Uterus (tissue), 3 donors: ENCODE measurements at regions not wholly inside any gene's neighbourhood (a gene's known extent, or its start where the extent isn't known, plus 50 kb on each side); places are given as distances from the start of the nearest gene placed in this dataset.
A peak's percentile ranks its signal among the peaks of the same experiment; 100 is the strongest.

ENCODE experiments used
- DNase-seq, 2 donors: peaks; one replicate each; pipeline ENCODE4 v3.0.0-alpha.2; 2019 to 2020
- H3K27ac ChIP-seq, 2 donors: fragments of 200-600 bp; sonication (generic); 1 replicate in 1 of 2; 2 replicates in 1 of 2; pipeline ENCODE4 v1.5.1; 2016 to 2018
- H3K27me3 ChIP-seq, 2 donors: fragments of 200-600 bp; sonication (generic); one replicate each; pipeline ENCODE4 v1.5.1; 2018 to 2019; ENCODE audit warnings: control low read depth in 1 of 2
- H3K36me3 ChIP-seq, 2 donors: fragments of 200-600 bp; sonication (generic); one replicate each; pipeline ENCODE4 v1.5.1; 2019; ENCODE audit warnings: control low read depth in 1 of 2
- H3K4me1 ChIP-seq, 2 donors: fragments of 200-600 bp; sonication (generic); one replicate each; pipeline ENCODE4 v1.5.1; 2018 to 2019; ENCODE audit warnings: control low read depth in 1 of 2
- H3K4me3 ChIP-seq, 2 donors: fragments of 200-600 bp; sonication (generic); 1 replicate in 1 of 2; 2 replicates in 1 of 2; pipeline ENCODE4 v1.5.1; 2018 to 2019; ENCODE audit warnings: mild to moderate bottlenecking in 1 of 2
- H3K9me3 ChIP-seq, 2 donors: fragments of 200-600 bp; sonication (generic); one replicate each; pipeline ENCODE4 v1.5.1; 2019; ENCODE audit warnings: control low read depth in 1 of 2
- POLR2A ChIP-seq, 2 donors: fragments of 450-650 bp; IDR thresholded peaks; one replicate each; pipeline ENCODE4 v1.6.1; 2016; ENCODE audit warnings: antibody characterized with exemption in 2 of 2, mild to moderate bottlenecking in 1 of 2, moderate library complexity in 1 of 2
- intact Hi-C: fragments of 100-400 bp; cut with DNase I; formaldehyde crosslinking; loops from one replicate; pipeline ENCODE4 v1.15.1; 2023; ENCODE audit warnings: low total_unique reads
- TF ChIP-seq, protein P1 (sequence below), 4 experiments: fragments of 200-600 bp in 2 of 4; fragments of 450-650 bp in 2 of 4; sonication (generic) in 2 of 4; IDR thresholded peaks; one replicate each; pipeline ENCODE4 v1.5.1; 2016 to 2019; ENCODE audit warnings: antibody characterized with exemption in 4 of 4, mild to moderate bottlenecking in 2 of 4, moderate library complexity in 1 of 4
- donor health status: DM: yes; HTN: yes; CAD: no.

DNA sequence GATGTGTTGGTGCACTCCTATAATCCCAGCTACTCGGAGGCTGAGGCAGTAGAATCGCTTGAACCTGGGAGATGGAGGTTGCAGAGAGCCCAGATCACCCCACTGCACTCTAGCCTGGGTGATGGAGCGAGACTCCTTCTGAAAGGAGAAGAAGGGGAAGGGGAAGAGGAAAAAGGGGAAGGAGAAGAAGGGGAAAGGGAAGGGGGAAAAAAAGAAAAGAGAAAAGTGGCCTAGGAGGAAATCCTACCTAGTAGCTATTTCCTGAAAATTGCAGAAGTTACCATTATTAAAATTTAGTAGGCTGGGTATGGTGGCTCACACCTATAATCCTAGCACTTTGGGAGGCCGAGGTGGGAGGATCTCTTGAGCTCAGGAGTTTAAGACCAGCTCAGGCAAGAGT, 67.4 kb downstream of the ARRDC3 start:
- H3K36me3 ChIP-seq, result no peaks in the 10 kb centered on the region
- H3K27ac ChIP-seq, result no peak overlapping the region
- no peak overlapping the region for H3K4me3 ChIP-seq
- no peaks in the 10 kb centered on the region for H3K9me3 ChIP-seq
- DNase-seq, result no peak
- no peaks in the 10 kb centered on the region for H3K4me1 ChIP-seq
- no peaks in the 10 kb centered on the region for H3K27me3 ChIP-seq
- TF ChIP-seq, protein P1, sequence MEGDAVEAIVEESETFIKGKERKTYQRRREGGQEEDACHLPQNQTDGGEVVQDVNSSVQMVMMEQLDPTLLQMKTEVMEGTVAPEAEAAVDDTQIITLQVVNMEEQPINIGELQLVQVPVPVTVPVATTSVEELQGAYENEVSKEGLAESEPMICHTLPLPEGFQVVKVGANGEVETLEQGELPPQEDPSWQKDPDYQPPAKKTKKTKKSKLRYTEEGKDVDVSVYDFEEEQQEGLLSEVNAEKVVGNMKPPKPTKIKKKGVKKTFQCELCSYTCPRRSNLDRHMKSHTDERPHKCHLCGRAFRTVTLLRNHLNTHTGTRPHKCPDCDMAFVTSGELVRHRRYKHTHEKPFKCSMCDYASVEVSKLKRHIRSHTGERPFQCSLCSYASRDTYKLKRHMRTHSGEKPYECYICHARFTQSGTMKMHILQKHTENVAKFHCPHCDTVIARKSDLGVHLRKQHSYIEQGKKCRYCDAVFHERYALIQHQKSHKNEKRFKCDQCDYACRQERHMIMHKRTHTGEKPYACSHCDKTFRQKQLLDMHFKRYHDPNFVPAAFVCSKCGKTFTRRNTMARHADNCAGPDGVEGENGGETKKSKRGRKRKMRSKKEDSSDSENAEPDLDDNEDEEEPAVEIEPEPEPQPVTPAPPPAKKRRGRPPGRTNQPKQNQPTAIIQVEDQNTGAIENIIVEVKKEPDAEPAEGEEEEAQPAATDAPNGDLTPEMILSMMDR (IDR thresholded peaks at IDR 0.05), result no peak
- TF ChIP-seq POLR2A (IDR thresholded peaks at IDR 0.05), result no peak
- intact Hi-C loops, result no loop called here

DNA sequence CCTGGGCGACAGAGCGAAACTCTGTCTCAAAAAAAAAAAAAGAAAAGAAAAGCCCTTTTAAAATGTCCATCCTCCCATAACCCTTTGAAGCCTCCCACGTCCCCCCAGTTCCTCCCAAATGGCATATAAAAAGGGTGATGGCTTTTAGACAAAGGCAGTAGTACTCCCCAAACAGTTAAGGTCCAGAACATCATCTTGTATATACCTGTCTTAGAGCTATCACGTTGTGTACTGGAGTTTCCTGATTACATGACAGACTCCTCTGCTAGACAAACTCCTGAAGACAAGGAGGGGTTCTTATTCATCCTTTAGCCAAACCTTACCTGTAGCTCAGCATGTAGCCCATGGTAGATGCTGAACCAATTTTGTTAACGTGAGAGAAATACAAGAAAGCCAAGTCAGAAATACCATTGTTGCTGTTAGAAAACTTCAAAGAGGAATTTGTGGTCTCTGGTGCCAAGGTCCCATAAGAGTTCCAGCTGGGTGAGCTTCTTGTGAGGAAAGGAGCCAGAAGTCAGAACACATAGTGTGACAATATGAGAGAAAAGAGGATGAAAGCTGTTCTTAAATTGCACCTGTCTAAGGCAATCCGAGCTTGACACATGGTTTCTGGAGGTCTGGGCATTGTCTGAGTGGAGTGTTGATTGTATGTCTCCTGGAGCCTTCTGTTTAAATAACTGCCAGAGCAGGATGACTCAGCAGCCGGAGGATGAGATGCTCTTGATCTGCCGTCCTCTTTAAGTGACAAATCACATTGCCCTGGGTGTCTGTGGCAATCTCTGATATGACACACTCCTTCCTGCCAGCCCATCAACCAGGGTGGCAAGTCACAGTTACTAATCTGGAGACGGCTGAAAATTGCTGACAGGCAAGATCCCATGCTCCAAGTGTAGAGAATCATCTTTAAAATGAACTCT, 69.1 kb downstream of the ARRDC3 start:
- Histone ChIP-seq H3K4me1 (no peaks in the 10 kb centered on the region), H3K27ac (no peak overlapping the region), H3K36me3 (no peaks in the 10 kb centered on the region), H3K9me3 (no peaks in the 10 kb centered on the region), H3K4me3 (no peak overlapping the region), H3K27me3 (no peaks in the 10 kb centered on the region)
- intact Hi-C loops, result no loop called here
- DNase-seq, result peak; percentile 32 to 58
- no peak for TF ChIP-seq POLR2A (IDR thresholded peaks at IDR 0.05)
- TF ChIP-seq, protein P1 (IDR thresholded peaks at IDR 0.05), result no peak

DNA sequence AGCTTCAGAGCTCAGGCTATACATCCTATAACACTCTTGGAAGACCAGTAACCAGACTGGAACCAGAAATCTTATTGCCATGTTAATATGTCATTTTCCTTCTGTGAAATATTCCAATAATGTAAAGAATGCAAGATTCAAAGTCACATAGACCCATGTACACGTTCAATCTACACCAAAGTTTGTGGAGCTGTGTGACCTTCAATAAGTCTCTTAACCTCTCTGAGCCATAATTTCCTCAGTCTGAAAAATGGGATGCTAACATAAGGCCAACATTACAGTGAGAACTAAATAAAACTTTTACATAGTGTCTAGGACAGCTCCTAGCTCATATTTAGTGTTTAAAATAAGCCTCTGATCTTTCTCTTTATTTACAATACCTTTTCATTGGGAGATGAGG, 70.4 kb downstream of the ARRDC3 start:
- Histone ChIP-seq H3K4me1 (no peaks in the 10 kb centered on the region), H3K36me3 (no peaks in the 10 kb centered on the region), H3K27ac (peak overlapping the region; percentile 66 to 69), H3K27me3 (no peaks in the 10 kb centered on the region), H3K9me3 (no peaks in the 10 kb centered on the region), H3K4me3 (no peak overlapping the region)
- intact Hi-C loops, result no loop called here
- no peak for TF ChIP-seq POLR2A (IDR thresholded peaks at IDR 0.05)
- TF ChIP-seq, protein P1 (IDR thresholded peaks at IDR 0.05), result no peak
- DNase-seq, result no peak

DNA sequence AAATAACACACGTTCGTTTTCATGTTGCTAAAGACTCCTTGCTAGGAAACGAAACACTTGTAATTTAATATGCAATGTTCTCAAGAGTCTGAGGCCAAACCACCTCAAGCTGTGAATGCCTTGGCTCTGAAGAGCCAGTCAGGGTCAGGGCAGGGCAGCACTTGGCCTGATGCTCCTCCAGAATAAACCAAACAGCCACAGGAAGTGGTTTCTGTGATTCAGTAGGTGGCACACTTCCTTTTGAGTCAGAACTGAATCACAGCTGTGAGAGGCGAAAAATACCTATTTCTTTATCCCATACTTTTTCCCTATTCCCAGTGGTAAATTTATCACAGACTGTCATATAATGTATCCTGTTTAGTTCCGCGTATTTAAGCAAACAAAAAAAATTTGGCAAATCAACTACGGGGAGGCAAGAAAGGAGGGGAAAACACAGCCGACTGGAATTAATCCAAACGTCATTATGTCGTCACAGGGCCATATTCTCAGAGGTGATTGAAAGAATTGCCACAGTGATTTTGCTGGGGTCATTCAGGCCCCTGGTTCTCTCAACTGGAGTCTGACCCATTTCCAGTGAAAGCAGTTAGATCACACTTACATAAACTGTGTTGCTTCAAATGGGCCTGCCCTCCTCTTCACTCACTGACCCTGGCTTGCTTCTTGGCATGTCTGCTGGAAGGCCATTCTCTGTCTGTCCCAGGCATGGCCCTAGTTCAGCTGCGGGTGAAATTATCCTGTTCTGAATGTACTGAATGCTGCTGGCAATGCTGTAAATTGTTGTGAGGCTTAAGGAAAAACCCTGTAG, 71.2 kb downstream of the ARRDC3 start:
- peak; percentile 61 to 68 for DNase-seq
- Histone ChIP-seq H3K9me3 (no peaks in the 10 kb centered on the region), H3K36me3 (no peaks in the 10 kb centered on the region), H3K27ac (peak overlapping the region; percentile 66 to 69), H3K27me3 (no peaks in the 10 kb centered on the region), H3K4me3 (no peak overlapping the region), H3K4me1 (no peaks in the 10 kb centered on the region)
- TF ChIP-seq, protein P1 (IDR thresholded peaks at IDR 0.05), result no peak
- no peak for TF ChIP-seq POLR2A (IDR thresholded peaks at IDR 0.05)
- intact Hi-C loops, result no loop called here
